Psoas muscle (tissue), 7 donors: ENCODE measurements at regions not wholly inside any gene's neighbourhood (a gene's known extent, or its start where the extent isn't known, plus 50 kb on each side); places are given as distances from the start of the nearest gene placed in this dataset.

Source experiments
- ATAC-seq, 4 donors: fragments of 200-7000 bp; cut with Tn5 transposase; one replicate each; pipeline ENCODE4 v1.9.1; 2020; ENCODE audit warnings: moderate library complexity in 3 of 4, mild to moderate bottlenecking in 2 of 4
- DNase-seq, 2 donors: peaks; one replicate each; pipeline ENCODE4 v3.0.0-alpha.2; 2020
- H3K27ac ChIP-seq: fragments of 200-600 bp; one replicate; pipeline ENCODE4 v1.8.0; 2022
- H3K27me3 ChIP-seq, 3 donors: fragments of 200-600 bp in 1 of 3; one replicate each; pipeline versions ENCODE4 v1.6.1 to v1.8.0; 2013 to 2022; ENCODE audit warnings: low read length in 2 of 3, mild to moderate bottlenecking in 2 of 3, moderate library complexity in 1 of 3; ENCODE audit not compliant: insufficient read depth in 3 of 3
- H3K36me3 ChIP-seq, 2 donors: fragments of 200-600 bp in 1 of 2; one replicate each; pipeline versions ENCODE4 v1.6.1 to v1.8.0; 2013 to 2022; ENCODE audit warnings: low read depth in 1 of 2, mild to moderate bottlenecking in 1 of 2, moderate library complexity in 1 of 2; ENCODE audit not compliant: insufficient read depth in 1 of 2
- H3K4me1 ChIP-seq: fragments of 200-600 bp; one replicate; pipeline ENCODE4 v1.8.0; 2022
- H3K4me3 ChIP-seq: fragments of 200-600 bp; one replicate; pipeline ENCODE4 v1.8.0; 2022; ENCODE audit warnings: mild to moderate bottlenecking
- H3K9me3 ChIP-seq: fragments of 200-600 bp; one replicate; pipeline ENCODE4 v1.8.0; 2022
- CTCF ChIP-seq: fragments of 200-600 bp; IDR thresholded peaks from one replicate; pipeline ENCODE4 v1.8.0; 2022; ENCODE audit warnings: antibody characterized with exemption
- WGBS, 3 donors: extraction: QIAGEN DNeasy Blood & Tissue Kit; methylation state at CpG; one replicate each; pipeline versions ENCODE4 v1.1.6 to v1.1.7; 2013; 5-methylcytosine and 5-hydroxymethylcytosine counted together
- intact Hi-C, 2 donors: fragments of 100-400 bp; cut with DNase I; formaldehyde crosslinking; loops; one replicate each; pipeline versions ENCODE4 v1.11.0 to v1.14.2; 2022
- donor health status: healthy with polysubstance abuse.
- donor health status: DM: no; HTN: no; CAD: no; lungs with moderate emphysema.
- donor health status: Bipolar disorder and iron deficiency.
- donor health status: healthy.
- donor health status: DM: yes; HTN: yes; CAD: no.
- donor health status: DM: no; HTN: no; CAD: no.
- donor health status: DM: yes; HTN: yes; CAD: no.

- intact Hi-C loops: no loop called here
- H3K4me1 ChIP-seq: no peaks in the 10 kb centered on the region
- DNase-seq: no peak
- H3K4me3 ChIP-seq: no peak overlapping the region
- no peaks in the 10 kb centered on the region for H3K9me3 ChIP-seq
- H3K36me3 ChIP-seq: no peaks in the 10 kb centered on the region
- no peak for TF ChIP-seq CTCF
- no peaks in the 10 kb centered on the region for H3K27me3 ChIP-seq
- WGBS, 3 donors: 73 to 77% (median 74%) methylated on average over 5 of the region's 5 CpGs
- ATAC-seq: no peak
- no peak overlapping the region for H3K27ac ChIP-seq
These were observed 545.1 kb downstream of the AACS start for GRCh38 chr12:125610292-125610691.

GRCh38 chr12:125610971-125611370 lies 545.7 kb downstream of the AACS start:
- no peaks in the 10 kb centered on the region for H3K9me3 ChIP-seq
- DNase-seq (no peak), ATAC-seq (no peak)
- 66 to 68% (median 68%) methylated on average over 2 of the region's 2 CpGs for WGBS, 3 donors
- H3K4me3 ChIP-seq: no peak overlapping the region
- H3K4me1 ChIP-seq: no peaks in the 10 kb centered on the region
- no peak overlapping the region for H3K27ac ChIP-seq
- intact Hi-C loops: no loop called here
- no peak for TF ChIP-seq CTCF
- H3K36me3 ChIP-seq: no peaks in the 10 kb centered on the region
- no peaks in the 10 kb centered on the region for H3K27me3 ChIP-seq

DNA sequence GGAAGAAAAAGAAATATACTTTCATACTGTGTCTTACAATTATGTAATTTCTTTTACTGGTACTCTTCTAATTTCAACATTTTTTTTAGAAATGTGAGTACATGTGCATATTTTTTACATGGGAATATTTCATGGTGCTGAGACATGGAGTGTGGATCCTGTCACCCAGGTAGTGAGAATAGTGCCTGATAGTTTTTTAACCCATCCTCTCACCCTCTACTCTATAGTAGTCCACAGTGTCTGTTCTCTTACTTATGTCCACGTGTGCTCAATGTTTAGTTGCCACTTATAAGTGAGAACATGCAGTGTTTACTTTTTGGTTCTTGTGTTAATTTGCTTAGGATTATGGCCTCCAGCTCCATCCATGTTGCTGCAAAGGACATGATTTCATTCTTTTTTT lies 548.8 kb downstream of the AACS start:
- H3K4me1 ChIP-seq: no peaks in the 10 kb centered on the region
- no peaks in the 10 kb centered on the region for H3K9me3 ChIP-seq
- DNase-seq (no peak), ATAC-seq (no peak)
- H3K27ac ChIP-seq: no peak overlapping the region
- intact Hi-C loops: no loop called here
- WGBS, 3 donors: 82 to 96% (median 89%) methylated on average over 1 of the region's 1 CpG
- no peaks in the 10 kb centered on the region for H3K27me3 ChIP-seq
- no peaks in the 10 kb centered on the region for H3K36me3 ChIP-seq
- TF ChIP-seq CTCF: no peak
- no peak overlapping the region for H3K4me3 ChIP-seq

DNA sequence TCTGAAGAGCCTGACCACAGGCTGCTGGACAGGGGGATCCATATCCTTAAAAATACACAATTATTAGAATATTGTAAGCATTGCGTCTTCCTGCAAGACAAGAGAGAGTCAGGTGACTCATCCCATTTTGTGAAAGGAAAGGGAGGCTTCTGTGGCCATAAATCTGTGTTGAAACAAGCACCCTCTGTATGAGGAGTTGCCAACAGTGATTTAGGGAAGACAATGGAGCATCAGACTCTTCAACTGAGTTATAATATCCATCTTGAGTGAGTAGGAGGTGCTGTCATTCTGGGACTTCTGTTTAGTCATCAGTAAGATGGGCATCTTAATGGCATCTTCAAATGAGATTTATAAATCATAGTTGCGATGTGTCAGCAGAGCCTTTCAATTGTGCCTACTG lies 554.5 kb downstream of the AACS start:
- TF ChIP-seq CTCF: no peak
- Histone ChIP-seq H3K27me3 (peaks cover 0 to 3% (median 0%) of the 10 kb centered on the region in 3 donors), H3K27ac (no peak overlapping the region), H3K4me1 (no peaks in the 10 kb centered on the region), H3K9me3 (no peaks in the 10 kb centered on the region), H3K4me3 (no peak overlapping the region), H3K36me3 (no peaks in the 10 kb centered on the region)
- WGBS, 3 donors: 45 to 91% (median 72%) methylated on average over 2 of the region's 2 CpGs
- DNase-seq (no peak), ATAC-seq (no peak)
- intact Hi-C loops: no loop called here

- ATAC-seq (no peak), DNase-seq (no peak)
- Histone ChIP-seq H3K27ac (no peak overlapping the region), H3K27me3 (no peaks in the 10 kb centered on the region), H3K36me3 (no peaks in the 10 kb centered on the region), H3K9me3 (no peaks in the 10 kb centered on the region), H3K4me3 (no peak overlapping the region), H3K4me1 (no peaks in the 10 kb centered on the region)
- TF ChIP-seq CTCF: no peak
- intact Hi-C loops: no loop called here
These were observed 568.5 kb downstream of the AACS start for GRCh38 chr12:125633686-125634085.
